ENCODE measurements at regions not wholly inside any gene's neighbourhood (a gene's known extent, or its start where the extent isn't known, plus 50 kb on each side); places are given as distances from the start of the nearest gene placed in this dataset.
"Not testable (repeated sequence)": the region's sequence is repeated elsewhere in the genome, so short reads cannot be mapped to it uniquely, and the experiment has no call there.

DNA sequence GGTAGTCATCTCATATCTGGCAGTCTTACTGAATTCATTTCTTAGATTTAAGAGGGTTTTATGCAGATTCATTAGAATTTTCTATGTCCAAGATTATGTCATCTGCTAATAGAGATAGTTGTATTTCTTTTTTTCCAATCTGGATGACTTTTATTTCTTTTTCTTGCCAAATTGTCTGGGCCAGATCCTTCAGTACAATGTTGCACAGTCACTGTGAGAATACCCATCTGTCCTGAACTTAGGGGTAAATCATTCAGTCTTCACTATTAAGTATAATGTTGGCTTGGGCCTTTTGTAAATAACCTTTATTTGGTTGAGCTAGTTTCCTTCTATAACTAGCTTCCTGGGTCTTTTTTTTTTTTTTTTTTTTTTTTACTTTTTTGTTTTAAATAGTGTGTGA, 213.1 kb downstream of the ANKRD30BL start:
- not testable (repeated sequence) for ATAC-seq; H3K9me3 Mint-ChIP-seq; H3K27ac Mint-ChIP-seq; DNase-seq (ENCODE audit: low spot score in 2 of 2); H3K36me3 Mint-ChIP-seq

GRCh38 chr2:131923287-131923686, 238.5 kb downstream of the ANKRD30BL start:
- not testable (repeated sequence) for H3K27ac Mint-ChIP-seq; H3K36me3 Mint-ChIP-seq; H3K9me3 Mint-ChIP-seq; DNase-seq (ENCODE audit: low spot score in 2 of 2); ATAC-seq

DNA sequence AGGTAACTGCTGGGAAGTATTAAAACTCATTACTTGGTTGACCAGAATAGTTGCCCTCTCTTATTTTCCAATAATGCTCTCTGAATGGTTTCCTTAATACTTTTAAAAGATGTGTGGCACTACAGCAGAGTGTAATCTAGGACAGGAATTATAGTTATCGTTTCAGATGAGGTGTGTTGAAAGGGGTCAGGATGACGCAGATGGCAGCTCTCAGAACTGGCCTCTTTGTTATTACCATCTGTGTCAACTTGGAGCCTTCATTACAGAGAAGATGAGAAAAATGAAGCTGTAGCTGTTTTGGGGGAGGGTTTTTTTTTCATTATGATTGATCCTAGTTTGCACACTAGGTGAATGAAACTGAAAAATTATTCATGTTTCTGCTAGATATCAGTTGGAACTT, 238.9 kb downstream of the ANKRD30BL start:
- ATAC-seq; H3K27ac Mint-ChIP-seq; H3K9me3 Mint-ChIP-seq; DNase-seq (ENCODE audit: low spot score in 2 of 2); H3K36me3 Mint-ChIP-seq: not testable (repeated sequence)
